A172 (cell line): ENCODE measurements at regions not wholly inside any gene's neighbourhood (a gene's known extent, or its start where the extent isn't known, plus 50 kb on each side); places are given as distances from the start of the nearest gene placed in this dataset.

Experiments
- DNase-seq: peaks from one replicate; pipeline ENCODE4 v3.0.0-alpha.2; 2015; ENCODE audit warnings: low spot score

DNA sequence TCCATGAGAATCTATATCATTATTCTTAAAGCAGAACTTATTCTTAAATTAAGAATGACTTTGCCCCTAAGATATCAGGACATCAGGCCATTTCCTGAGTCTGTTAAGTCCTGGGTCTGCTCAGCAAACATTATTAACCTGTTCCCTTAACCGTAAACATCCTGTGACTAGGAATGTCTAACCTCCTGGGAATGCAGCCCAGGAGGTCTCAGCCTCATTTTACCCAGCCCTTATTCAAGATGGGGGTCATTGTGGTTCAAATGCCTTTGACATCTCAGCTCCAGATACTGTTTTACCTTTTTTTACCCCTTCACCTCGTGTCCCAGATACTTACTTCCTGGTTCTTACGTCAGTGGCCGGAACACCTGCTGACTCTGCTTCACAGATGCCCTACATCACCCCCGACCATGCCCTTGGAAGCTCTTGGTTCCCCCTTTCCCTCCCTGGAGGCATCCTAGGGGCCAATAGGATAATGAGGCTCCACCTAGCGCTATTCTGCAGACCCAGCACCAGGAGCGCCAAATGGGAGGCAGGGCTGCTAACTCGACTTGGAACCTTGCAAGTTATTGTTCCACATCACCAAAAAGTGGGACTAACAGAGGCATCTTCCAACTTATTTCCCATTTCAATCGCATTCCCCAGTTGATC lies 182.5 kb downstream of the MED10 start:
- no peak for DNase-seq

DNA sequence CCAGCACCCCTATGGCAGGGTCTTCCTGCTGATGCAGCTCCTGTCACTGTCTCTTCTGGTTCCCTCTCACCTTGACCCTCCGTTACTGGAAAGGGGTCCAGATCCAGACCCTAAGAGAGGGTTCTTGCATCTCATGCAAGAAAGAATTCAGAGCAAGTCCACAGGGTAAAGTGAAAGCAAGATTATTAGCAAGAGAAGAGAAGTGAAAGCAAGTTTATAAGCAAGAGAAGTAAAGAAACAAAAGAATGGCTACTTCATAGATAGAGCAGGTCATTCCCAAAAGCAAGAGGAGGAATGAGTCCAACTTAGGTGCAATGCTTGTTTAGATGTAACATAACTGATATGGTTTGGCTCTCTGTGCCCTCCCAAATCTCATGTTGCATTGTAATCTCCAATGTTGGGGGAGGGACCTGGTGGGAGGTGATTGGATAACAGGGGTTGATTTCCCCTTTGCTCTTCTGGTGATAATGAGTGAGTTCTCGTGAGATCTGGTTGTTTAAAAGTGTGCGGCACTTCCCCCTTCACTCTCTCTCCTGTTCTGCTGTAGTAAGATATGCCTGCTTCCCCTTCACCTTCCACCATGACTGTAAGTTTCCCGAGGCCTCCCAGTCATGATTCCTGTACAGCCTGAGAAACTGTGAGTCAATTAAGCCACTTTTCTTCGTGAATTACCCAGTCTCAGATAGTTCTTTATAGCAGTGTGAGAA lies 183.3 kb downstream of the MED10 start:
- no peak for DNase-seq

DNA sequence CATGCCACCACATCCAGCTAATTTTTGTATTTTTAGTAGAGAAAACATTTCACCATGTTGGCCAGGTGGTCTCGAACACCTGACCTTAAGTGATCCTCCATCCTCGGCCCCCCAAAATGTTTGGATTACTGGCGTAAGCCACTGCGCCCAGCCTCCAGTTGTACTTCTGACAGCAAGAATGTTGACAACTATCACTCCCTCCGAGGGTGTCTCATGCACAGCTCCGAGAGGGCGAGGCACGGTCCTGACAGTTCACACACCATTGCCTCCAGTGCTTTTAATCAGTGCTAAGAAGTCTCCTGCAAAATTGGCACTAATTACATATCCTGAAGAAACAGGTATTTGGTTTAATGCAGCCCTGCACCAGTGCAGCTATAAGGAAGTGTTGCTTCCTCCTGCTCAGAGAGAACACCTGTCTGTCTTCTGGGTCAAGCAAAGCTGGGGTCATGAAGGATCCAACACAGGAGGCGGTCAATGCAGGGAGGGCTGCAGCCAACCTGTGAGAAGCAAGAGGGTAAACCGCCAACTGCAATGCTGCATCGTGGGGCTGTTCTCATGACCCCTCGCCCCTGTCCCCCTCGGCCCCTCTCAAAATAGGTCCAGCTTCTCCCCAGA lies 184.0 kb downstream of the MED10 start:
- DNase-seq: no peak

- DNase-seq: no peak
Measured at GRCh38 chr5:6193310-6193709, 185.0 kb downstream of the MED10 start.

GRCh38 chr5:6190838-6191237 lies 187.5 kb downstream of the MED10 start:
- no peak for DNase-seq

DNA sequence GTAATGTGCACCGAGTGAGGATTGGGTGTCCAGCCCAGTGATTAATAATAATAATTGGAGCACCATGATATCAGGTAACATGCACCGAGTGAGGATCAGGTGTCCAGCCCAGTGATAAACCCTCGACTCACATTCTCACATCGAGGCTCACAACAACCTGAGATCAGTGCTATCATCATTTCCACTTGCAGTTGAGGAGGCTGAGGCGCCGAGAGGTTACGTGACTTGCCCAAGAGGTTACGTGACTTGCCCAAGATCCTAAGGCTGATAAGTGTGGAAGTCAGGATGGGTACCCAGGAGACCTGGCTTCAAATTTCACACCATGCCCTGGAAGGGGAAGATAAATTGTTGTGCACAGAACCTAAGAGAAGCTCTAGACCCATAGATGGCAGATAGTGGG lies 189.4 kb downstream of the MED10 start:
- DNase-seq: no peak

DNA sequence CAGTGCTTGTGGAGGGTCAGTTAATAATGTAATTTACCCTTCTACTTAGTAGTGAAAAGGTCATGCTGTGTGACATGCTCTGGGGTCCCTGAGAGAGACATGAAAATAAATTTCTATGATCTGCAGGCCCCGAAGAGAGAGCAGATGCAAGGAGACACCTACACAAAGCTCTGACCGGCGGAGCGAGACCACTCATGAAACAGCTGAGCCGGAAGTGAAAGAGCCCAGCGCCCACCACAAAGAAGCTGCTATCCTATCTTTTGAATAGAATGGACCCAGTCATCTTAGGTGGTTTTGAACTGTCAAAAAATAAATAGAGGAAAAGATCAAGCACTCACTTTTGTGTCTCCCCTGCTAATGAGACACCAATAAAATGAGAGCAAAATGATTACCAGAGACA lies 190.0 kb downstream of the MED10 start:
- DNase-seq: no peak

DNA sequence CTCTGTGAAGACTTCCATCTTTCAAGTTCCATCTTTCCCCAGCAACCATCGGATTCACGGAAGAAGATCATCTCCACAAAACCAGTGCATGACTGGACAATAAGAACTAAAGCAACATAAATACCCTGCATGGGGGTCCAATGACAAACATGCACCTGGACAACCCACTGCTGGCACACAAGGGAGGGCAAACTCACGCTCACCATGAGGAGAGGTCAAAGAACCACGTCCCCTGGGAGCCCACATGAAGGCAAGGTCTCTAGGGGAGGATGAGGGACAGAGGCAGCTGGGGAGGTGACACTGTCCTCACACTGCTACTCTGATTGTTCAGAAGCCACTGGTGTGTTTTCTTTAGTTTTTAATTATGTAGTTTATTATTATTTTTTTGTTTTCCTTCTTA lies 190.8 kb downstream of the MED10 start:
- no peak for DNase-seq

DNA sequence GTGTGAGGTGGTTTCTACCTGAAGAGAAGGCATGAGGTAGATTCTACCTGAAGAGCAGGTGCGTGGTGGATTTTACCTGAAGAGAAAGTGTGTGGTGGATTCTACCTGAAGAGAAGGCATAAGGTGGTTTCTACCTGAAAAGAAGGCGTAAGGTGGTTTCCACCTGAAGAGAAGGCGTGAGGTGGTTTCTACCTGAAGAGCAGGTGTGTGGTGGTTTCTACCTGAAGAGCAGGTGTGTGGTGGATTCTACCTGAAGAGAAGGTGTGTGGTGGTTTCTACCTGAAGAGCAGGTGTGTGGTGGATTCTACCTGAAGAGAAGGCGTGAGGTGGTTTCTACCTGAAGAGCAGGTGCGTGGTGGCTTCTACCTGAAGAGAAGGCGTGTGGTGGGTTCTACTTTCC lies 192.8 kb downstream of the MED10 start:
- no peak for DNase-seq

- DNase-seq: no peak
Measured at GRCh38 chr5:6184481-6184880, 193.9 kb downstream of the MED10 start.

- no peak for DNase-seq
Measured at GRCh38 chr5:6183391-6184390, 194.7 kb downstream of the MED10 start.

- DNase-seq: no peak
Measured at GRCh38 chr5:6182271-6182815, 196.0 kb downstream of the MED10 start.

- no peak for DNase-seq
Measured at GRCh38 chr5:6181871-6182270, 196.5 kb downstream of the MED10 start.

DNA sequence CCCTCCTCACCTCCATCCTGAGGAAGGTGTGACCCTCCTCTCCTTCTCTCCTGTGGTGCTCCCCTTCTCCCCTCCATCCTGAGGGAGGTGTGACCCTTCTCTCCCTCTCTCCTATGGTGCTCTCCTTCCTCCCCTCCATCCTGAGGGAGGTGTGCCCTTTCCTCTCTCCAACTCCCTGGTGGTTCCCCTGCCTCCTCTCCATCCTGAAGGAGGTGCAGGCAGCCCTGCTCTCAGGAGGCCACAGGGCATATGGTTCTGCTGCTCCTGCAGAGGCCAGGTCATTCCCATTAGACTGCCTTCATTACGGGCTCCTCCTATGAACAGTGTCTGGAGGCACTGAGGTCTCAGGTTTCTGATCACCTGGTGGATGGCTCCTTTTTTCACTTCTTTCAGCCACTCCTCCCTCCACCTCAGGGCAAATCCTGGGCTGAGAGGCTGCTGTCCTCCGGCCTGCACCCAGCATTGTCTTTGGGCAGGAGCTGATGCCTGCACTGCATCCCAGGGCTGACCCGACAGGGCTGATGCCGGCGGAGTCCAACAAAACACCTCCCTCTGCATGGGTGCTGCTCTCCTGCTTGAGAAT lies 197.1 kb downstream of the MED10 start:
- no peak for DNase-seq

- no peak for DNase-seq
Measured at GRCh38 chr5:6180231-6180872, 198.0 kb downstream of the MED10 start.

GRCh38 chr5:6178846-6179532 lies 199.4 kb downstream of the MED10 start:
- DNase-seq: no peak

DNA sequence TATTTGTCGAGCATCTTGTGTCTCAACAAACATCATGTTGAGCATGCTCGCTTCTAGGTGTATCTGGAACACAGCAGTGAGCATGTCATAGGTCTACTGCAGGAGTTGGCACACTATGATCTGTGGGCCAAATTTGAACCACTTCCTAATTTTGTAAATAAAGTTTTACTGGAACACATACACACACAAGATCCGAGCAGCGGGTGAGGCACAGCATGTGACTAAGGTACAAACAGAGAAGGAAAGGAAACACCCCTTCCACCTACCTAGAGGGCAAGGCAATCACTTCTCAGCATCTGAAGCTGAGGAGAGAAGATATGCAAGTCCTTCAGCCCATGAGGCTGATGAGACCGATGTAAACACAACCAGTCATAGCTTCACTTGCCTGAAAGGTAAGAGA lies 200.4 kb downstream of the MED10 start:
- DNase-seq: no peak

DNA sequence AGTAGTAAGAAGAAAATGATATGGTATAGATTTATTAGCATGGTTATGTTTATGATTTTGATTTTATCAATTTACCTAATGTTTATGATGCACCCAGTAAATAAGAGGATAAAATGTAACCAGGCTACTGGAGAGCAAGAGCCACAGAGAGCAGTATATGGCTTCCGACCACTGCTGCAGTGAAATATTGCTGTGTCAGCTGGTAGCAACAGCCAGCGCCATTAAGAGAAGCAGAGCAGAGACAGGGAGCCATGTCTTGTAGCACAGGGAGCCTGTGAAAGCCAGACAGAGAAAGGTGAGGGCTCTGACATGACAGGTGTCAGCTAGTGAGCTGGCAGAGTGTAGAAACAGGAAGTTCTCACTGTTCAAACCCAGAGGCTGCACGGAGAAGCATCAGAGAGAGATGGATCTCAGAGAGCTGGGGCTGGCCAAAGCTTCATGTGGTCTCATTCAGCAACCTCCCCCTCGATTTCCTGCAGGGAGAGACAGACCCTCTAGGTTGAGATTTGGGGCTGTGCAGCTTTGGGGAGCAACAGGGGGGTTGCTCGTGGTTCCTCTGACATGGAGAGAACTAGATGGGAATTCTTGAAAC lies 202.1 kb downstream of the MED10 start:
- no peak for DNase-seq

DNA sequence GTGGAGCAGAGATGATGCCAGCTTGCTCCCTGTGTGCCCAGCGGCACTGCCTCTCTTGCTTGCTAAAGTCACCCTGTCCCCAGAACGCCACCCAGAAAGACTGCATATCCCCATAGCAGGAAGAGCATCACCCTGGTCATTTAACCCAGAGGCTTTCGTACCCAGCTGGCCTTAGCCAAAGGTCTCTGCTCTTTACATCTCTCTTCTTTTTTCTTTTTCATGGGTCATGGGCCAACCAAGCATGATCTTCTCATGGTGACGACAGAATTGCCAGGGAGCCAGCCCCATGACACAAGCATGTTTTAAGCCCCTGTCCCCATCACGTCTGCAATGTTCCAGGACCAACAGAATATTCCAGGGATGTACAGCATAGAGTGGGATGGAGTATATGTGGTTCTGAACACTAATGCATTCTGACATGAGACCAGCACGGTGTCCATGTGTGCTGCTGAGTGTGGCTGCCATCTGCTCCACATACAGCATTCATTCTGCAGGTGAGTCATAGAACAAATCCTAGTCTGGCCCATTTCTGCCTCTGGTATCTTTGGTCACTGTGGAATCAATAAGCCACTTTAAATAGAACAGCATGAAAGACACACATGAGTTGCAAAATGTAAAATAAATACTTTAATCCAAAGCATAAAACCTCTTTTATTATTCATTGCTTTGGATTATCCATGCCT lies 203.0 kb downstream of the MED10 start:
- no peak for DNase-seq
